ENCODE measurements at regions not wholly inside any gene's neighbourhood (a gene's known extent, or its start where the extent isn't known, plus 50 kb on each side); places are given as distances from the start of the nearest gene placed in this dataset.
"Not testable (repeated sequence)": the region's sequence is repeated elsewhere in the genome, so short reads cannot be mapped to it uniquely, and the experiment has no call there.

- DNase-seq: no peak
These were observed 110.0 kb upstream of the HES1 start for GRCh38 chr3:194025951-194026350.

- DNase-seq: no peak
These were observed 107.4 kb upstream of the HES1 start for GRCh38 chr3:194028434-194029004.

- DNase-seq: no peak
These were observed 106.1 kb upstream of the HES1 start for GRCh38 chr3:194029846-194030245.

- DNase-seq: no peak
These were observed 105.6 kb upstream of the HES1 start for GRCh38 chr3:194030372-194030771.

- no peak for DNase-seq
These were observed 104.6 kb upstream of the HES1 start for GRCh38 chr3:194031349-194031748.

GRCh38 chr3:194031867-194032635 lies 103.9 kb upstream of the HES1 start:
- DNase-seq: no peak

GRCh38 chr3:194032828-194033435 lies 103.0 kb upstream of the HES1 start:
- no peak for DNase-seq

- DNase-seq: no peak
These were observed 101.3 kb upstream of the HES1 start for GRCh38 chr3:194034346-194035336.

GRCh38 chr3:194035406-194036138 lies 100.4 kb upstream of the HES1 start:
- DNase-seq: no peak

GRCh38 chr3:194036842-194037241 lies 99.1 kb upstream of the HES1 start:
- DNase-seq: no peak

GRCh38 chr3:194038346-194038745 lies 97.6 kb upstream of the HES1 start:
- not testable (repeated sequence) for DNase-seq

- DNase-seq: no peak
These were observed 97.0 kb upstream of the HES1 start for GRCh38 chr3:194038960-194039359.

GRCh38 chr3:194040516-194041273 lies 95.3 kb upstream of the HES1 start:
- DNase-seq: no peak

- no peak for DNase-seq
These were observed 93.0 kb upstream of the HES1 start for GRCh38 chr3:194042927-194043326.

- no peak for DNase-seq
These were observed 92.4 kb upstream of the HES1 start for GRCh38 chr3:194043516-194043915.

GRCh38 chr3:194045289-194045688 lies 90.7 kb upstream of the HES1 start:
- no peak for DNase-seq

- no peak for DNase-seq
These were observed 90.0 kb upstream of the HES1 start for GRCh38 chr3:194045919-194046318.

GRCh38 chr3:194046531-194046930 lies 89.4 kb upstream of the HES1 start:
- no peak for DNase-seq

GRCh38 chr3:194046995-194047645 lies 88.8 kb upstream of the HES1 start:
- no peak for DNase-seq

GRCh38 chr3:194049394-194049793 lies 86.6 kb upstream of the HES1 start:
- DNase-seq: no peak

GRCh38 chr3:194050782-194051320 lies 85.1 kb upstream of the HES1 start:
- no peak for DNase-seq

Data from stimulated activated CD4-positive, alpha-beta T cell treated with anti-CD3 and anti-CD28 coated beads, Interleukin-2, amount 100 ng/mL, for 24 hours (primary cell).